GM12878 (cell line): ENCODE measurements at regions not wholly inside any gene's neighbourhood (a gene's known extent, or its start where the extent isn't known, plus 50 kb on each side); places are given as distances from the start of the nearest gene placed in this dataset.

Experiments used
- ATF7 ChIP-seq: fragments of 450-650 bp; IDR thresholded peaks from 2 replicates; pipeline ENCODE4 v1.6.1; 2016; ENCODE audit warnings: low read depth, mild to moderate bottlenecking
- BMI1 ChIP-seq: fragments of 450-650 bp; IDR thresholded peaks from 2 replicates; pipeline ENCODE4 v1.6.1; 2016; ENCODE audit warnings: mild to moderate bottlenecking, moderate library complexity, borderline replicate concordance
- EP300 ChIP-seq, 2 experiments: fragments of 150-350 bp in 1 of 2; IDR thresholded peaks; 2 replicates each; pipeline ENCODE4 v1.6.1; 2011 to 2012; ENCODE audit warnings: low read depth in 2 of 2, low read length in 2 of 2, borderline replicate concordance in 1 of 2, improper control_type of control experiment in 1 of 2, inconsistent platforms in 1 of 2; ENCODE audit not compliant: control insufficient read depth in 1 of 2
- FOXK2 ChIP-seq: fragments of 450-650 bp; IDR thresholded peaks from 2 replicates; pipeline ENCODE4 v1.6.1; 2017; ENCODE audit warnings: mild to moderate bottlenecking, moderate library complexity
- JUNB ChIP-seq: IDR thresholded peaks from 2 replicates; pipeline ENCODE4 v1.6.1; 2016; ENCODE audit warnings: antibody characterized with exemption, mild to moderate bottlenecking
- MEF2B ChIP-seq: fragments of 450-650 bp; IDR thresholded peaks from 2 replicates; pipeline ENCODE4 v1.6.1; 2018; ENCODE audit warnings: mild to moderate bottlenecking, moderate library complexity; ENCODE audit not compliant: partially characterized antibody, poor library complexity, severe bottlenecking
- MYC ChIP-seq: IDR thresholded peaks from 2 replicates; pipeline ENCODE4 v1.6.1; 2011; ENCODE audit warnings: mild to moderate bottlenecking, low read length, moderate library complexity, inconsistent platforms; ENCODE audit not compliant: insufficient read depth, insufficient replicate concordance, insufficient read length, severe bottlenecking
- NR2C1 ChIP-seq: fragments of 450-650 bp; IDR thresholded peaks from 2 replicates; pipeline ENCODE4 v1.6.1; 2017; ENCODE audit warnings: antibody characterized with exemption, mild to moderate bottlenecking, moderate library complexity
- RAD21 ChIP-seq: IDR thresholded peaks from 2 replicates; pipeline ENCODE4 v1.6.1; 2011; ENCODE audit warnings: mild to moderate bottlenecking, low read depth, low read length, moderate library complexity; ENCODE audit not compliant: insufficient read depth
- SIX5 ChIP-seq: IDR thresholded peaks from 2 replicates; pipeline ENCODE4 v1.6.1; 2011; ENCODE audit warnings: mild to moderate bottlenecking, low read depth, low read length, moderate library complexity; ENCODE audit not compliant: severe bottlenecking
- SMC3 ChIP-seq: IDR thresholded peaks from 2 replicates; pipeline ENCODE4 v1.6.1; 2011; ENCODE audit warnings: low read length, improper control_type of control experiment, borderline replicate concordance
- TCF3 ChIP-seq: IDR thresholded peaks from 2 replicates; pipeline ENCODE4 v1.6.1; 2012; ENCODE audit warnings: low read depth, mild to moderate bottlenecking, low read length, borderline replicate concordance; ENCODE audit not compliant: insufficient read depth
- TCF7 ChIP-seq: IDR thresholded peaks from 2 replicates; pipeline ENCODE4 v1.6.1; 2014; ENCODE audit warnings: antibody characterized with exemption, borderline replicate concordance
- ZBED1 ChIP-seq: IDR thresholded peaks from 2 replicates; pipeline ENCODE4 v1.6.1; 2016; ENCODE audit warnings: borderline replicate concordance
- ZNF217 ChIP-seq: fragments of 450-650 bp; IDR thresholded peaks from 2 replicates; pipeline ENCODE4 v1.6.1; 2017; ENCODE audit warnings: antibody characterized with exemption, mild to moderate bottlenecking
- ZNF24 ChIP-seq: fragments of 450-650 bp; IDR thresholded peaks from 2 replicates; pipeline ENCODE4 v1.6.1; 2017; ENCODE audit warnings: antibody characterized with exemption, mild to moderate bottlenecking
- TF ChIP-seq, protein P1 (sequence below): fragments of 450-650 bp; IDR thresholded peaks from 2 replicates; pipeline ENCODE4 v1.6.1; 2016; ENCODE audit warnings: mild to moderate bottlenecking
- TF ChIP-seq, protein P2 (sequence below): fragments of 450-650 bp; IDR thresholded peaks from 2 replicates; pipeline ENCODE4 v1.6.1; 2017; ENCODE audit warnings: mild to moderate bottlenecking, moderate library complexity
- TF ChIP-seq, protein P3 (sequence below): fragments of 450-650 bp; IDR thresholded peaks from 2 replicates; pipeline ENCODE4 v1.6.1; 2018; ENCODE audit warnings: mild to moderate bottlenecking, low read depth, moderate library complexity; ENCODE audit not compliant: partially characterized antibody
- TF ChIP-seq, protein P4 (sequence below): IDR thresholded peaks from 2 replicates; pipeline ENCODE4 v1.6.1; 2011; ENCODE audit warnings: mild to moderate bottlenecking, low read depth, low read length, moderate library complexity; ENCODE audit not compliant: insufficient replicate concordance

DNA sequence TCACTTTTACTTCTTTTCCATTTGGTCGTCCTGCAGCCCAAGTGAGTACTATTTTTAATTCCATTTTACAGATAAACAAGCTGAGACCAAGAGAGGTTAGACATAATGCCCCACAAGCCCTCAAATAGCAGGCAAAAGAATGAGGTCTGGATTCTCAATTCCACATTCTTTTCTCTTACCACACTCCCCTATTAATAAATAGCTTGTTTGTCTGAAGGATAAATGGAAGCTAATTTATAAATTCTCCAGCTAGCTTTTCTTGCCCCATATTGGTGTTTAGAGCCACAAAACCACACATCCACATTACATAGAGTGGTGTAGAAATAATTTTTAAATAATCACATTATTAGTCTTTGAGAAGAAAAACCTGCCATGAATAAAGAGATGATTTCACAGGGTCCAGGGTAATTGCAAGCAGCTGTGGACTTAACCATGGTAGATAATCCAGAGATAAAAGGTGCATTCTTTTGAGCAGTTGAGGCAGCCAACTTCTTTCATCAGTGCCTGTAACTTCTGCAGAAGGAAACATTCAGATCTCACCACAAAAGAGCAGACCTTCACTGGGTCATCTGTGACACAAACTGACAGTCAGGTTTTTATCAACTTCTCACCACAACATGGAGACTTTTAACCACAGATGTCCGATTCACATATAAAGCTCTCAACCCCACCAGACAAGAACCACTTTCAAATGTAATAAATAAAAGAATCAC, 313.4 kb upstream of the STT3B start (continued):
- no peak for TF ChIP-seq SIX5
- TF ChIP-seq SMC3: no peak
- no peak for TF ChIP-seq NR2C1
- no peak for TF ChIP-seq TCF7
- TF ChIP-seq, protein P1, sequence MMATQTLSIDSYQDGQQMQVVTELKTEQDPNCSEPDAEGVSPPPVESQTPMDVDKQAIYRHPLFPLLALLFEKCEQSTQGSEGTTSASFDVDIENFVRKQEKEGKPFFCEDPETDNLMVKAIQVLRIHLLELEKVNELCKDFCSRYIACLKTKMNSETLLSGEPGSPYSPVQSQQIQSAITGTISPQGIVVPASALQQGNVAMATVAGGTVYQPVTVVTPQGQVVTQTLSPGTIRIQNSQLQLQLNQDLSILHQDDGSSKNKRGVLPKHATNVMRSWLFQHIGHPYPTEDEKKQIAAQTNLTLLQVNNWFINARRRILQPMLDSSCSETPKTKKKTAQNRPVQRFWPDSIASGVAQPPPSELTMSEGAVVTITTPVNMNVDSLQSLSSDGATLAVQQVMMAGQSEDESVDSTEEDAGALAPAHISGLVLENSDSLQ: peak; percentile 69; the same call in 1 of the 2 replicates
- peak; percentile 32; the same call in 1 of the 2 replicates for TF ChIP-seq ATF7
- TF ChIP-seq, protein P2, sequence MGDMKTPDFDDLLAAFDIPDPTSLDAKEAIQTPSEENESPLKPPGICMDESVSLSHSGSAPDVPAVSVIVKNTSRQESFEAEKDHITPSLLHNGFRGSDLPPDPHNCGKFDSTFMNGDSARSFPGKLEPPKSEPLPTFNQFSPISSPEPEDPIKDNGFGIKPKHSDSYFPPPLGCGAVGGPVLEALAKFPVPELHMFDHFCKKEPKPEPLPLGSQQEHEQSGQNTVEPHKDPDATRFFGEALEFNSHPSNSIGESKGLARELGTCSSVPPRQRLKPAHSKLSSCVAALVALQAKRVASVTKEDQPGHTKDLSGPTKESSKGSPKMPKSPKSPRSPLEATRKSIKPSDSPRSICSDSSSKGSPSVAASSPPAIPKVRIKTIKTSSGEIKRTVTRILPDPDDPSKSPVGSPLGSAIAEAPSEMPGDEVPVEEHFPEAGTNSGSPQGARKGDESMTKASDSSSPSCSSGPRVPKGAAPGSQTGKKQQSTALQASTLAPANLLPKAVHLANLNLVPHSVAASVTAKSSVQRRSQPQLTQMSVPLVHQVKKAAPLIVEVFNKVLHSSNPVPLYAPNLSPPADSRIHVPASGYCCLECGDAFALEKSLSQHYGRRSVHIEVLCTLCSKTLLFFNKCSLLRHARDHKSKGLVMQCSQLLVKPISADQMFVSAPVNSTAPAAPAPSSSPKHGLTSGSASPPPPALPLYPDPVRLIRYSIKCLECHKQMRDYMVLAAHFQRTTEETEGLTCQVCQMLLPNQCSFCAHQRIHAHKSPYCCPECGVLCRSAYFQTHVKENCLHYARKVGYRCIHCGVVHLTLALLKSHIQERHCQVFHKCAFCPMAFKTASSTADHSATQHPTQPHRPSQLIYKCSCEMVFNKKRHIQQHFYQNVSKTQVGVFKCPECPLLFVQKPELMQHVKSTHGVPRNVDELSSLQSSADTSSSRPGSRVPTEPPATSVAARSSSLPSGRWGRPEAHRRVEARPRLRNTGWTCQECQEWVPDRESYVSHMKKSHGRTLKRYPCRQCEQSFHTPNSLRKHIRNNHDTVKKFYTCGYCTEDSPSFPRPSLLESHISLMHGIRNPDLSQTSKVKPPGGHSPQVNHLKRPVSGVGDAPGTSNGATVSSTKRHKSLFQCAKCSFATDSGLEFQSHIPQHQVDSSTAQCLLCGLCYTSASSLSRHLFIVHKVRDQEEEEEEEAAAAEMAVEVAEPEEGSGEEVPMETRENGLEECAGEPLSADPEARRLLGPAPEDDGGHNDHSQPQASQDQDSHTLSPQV: no peak
- TF ChIP-seq EP300 (IDR thresholded peaks at IDR 0.05; ENCODE audit: borderline replicate concordance in 1 of 2, control insufficient read depth in 1 of 2, low read depth in 2 of 2, low read length in 2 of 2): peak; percentile 57 to 86; a peak in 3 of 4 replicates
- peak; percentile 25; the same call in 1 of the 2 replicates for TF ChIP-seq ZBED1
- no peak for TF ChIP-seq BMI1
- peak; percentile 33; the same call in 1 of the 2 replicates for TF ChIP-seq ZNF217
- TF ChIP-seq, protein P3, sequence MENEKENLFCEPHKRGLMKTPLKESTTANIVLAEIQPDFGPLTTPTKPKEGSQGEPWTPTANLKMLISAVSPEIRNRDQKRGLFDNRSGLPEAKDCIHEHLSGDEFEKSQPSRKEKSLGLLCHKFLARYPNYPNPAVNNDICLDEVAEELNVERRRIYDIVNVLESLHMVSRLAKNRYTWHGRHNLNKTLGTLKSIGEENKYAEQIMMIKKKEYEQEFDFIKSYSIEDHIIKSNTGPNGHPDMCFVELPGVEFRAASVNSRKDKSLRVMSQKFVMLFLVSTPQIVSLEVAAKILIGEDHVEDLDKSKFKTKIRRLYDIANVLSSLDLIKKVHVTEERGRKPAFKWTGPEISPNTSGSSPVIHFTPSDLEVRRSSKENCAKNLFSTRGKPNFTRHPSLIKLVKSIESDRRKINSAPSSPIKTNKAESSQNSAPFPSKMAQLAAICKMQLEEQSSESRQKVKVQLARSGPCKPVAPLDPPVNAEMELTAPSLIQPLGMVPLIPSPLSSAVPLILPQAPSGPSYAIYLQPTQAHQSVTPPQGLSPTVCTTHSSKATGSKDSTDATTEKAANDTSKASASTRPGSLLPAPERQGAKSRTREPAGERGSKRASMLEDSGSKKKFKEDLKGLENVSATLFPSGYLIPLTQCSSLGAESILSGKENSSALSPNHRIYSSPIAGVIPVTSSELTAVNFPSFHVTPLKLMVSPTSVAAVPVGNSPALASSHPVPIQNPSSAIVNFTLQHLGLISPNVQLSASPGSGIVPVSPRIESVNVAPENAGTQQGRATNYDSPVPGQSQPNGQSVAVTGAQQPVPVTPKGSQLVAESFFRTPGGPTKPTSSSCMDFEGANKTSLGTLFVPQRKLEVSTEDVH: no peak
- peak; percentile 73 for TF ChIP-seq ZNF24
- TF ChIP-seq JUNB: peak; percentile 68
- TF ChIP-seq TCF3: no peak
- peak; percentile 30 for TF ChIP-seq RAD21
- TF ChIP-seq, protein P4, sequence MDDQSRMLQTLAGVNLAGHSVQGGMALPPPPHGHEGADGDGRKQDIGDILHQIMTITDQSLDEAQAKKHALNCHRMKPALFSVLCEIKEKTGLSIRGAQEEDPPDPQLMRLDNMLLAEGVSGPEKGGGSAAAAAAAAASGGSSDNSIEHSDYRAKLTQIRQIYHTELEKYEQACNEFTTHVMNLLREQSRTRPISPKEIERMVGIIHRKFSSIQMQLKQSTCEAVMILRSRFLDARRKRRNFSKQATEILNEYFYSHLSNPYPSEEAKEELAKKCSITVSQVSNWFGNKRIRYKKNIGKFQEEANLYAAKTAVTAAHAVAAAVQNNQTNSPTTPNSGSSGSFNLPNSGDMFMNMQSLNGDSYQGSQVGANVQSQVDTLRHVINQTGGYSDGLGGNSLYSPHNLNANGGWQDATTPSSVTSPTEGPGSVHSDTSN: no peak
- no peak for TF ChIP-seq MEF2B
- TF ChIP-seq FOXK2: no peak
- no peak for TF ChIP-seq MYC
